ENCODE measurements at regions not wholly inside any gene's neighbourhood (a gene's known extent, or its start where the extent isn't known, plus 50 kb on each side); places are given as distances from the start of the nearest gene placed in this dataset.

DNA sequence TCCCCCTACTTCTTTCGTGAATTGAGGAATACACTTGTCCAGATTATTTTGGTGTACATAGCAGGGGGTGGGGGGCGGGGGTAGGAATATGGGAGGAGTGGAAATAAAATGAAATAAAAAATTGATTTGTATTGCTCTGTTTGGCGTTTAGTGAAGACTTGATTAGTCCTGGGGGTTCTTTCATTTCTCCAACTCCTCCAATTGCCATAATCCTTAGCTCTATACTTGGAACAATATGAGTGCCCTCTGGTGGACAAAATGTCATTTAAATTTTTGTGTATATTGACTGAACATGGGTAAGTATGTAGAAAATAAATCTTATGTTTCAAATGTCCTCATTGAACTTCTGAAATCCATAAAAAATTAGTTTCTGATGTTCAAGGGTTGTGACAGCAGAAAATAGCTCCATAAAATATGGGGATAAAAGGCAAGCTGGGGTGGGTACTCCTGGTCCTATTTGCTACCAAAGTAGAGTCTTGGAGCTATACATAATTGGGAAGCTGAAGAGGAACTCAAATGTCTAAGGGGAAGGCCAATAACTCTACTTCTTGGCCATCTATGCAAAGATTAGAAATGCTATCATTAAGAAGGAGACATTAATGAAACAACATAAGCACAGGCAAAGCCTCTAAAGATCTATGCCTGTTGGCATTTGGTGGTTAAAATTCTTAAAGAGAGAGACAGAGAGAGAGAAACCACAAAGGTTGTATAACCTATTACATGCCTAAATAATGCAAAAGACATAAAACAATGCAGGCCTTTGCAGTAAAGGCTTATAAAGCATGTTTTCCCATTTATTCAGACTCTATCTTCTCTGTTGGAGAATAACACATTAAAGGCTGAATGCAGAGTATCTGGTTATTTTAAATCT, 421.6 kb downstream of the METTL15 start:
- DNase-seq (ENCODE audit: extremely low read depth in 1 of 11, low read depth in 9 of 11, low spot score in 4 of 11): peak in 5 of 11 donors; percentile 10 to 49 (median 24)

- DNase-seq (ENCODE audit: extremely low read depth in 1 of 11, low read depth in 9 of 11, low spot score in 4 of 11): no peak
Measured at GRCh38 chr11:28529046-28529445, 420.9 kb downstream of the METTL15 start.

- no peak for DNase-seq (ENCODE audit: extremely low read depth in 1 of 11, low read depth in 9 of 11, low spot score in 4 of 11)
Measured at GRCh38 chr11:28528217-28528616, 420.0 kb downstream of the METTL15 start.

DNA sequence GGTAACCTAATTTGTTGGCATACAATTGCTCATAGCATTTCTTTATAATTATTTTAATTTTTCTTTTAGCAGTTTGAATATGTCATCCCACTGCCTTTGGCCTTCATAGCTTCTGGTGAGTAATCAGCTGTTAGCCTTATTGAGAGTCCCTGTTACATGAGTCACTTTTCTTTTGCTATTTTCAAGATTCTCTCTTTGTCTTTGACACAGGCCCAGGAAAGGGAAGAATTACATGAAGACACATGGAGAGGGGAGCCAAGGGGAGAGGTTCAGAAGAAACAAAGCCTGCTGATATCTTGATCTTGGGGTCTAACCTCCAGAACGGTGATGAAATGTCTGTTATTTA, 418.2 kb downstream of the METTL15 start:
- DNase-seq (ENCODE audit: extremely low read depth in 1 of 11, low read depth in 9 of 11, low spot score in 4 of 11): no peak

GRCh38 chr11:28525636-28526405, 417.6 kb downstream of the METTL15 start:
- no peak for DNase-seq (ENCODE audit: extremely low read depth in 1 of 11, low read depth in 9 of 11, low spot score in 4 of 11)

GRCh38 chr11:28524098-28524497, 415.9 kb downstream of the METTL15 start:
- DNase-seq (ENCODE audit: extremely low read depth in 1 of 11, low read depth in 9 of 11, low spot score in 4 of 11): no peak

DNA sequence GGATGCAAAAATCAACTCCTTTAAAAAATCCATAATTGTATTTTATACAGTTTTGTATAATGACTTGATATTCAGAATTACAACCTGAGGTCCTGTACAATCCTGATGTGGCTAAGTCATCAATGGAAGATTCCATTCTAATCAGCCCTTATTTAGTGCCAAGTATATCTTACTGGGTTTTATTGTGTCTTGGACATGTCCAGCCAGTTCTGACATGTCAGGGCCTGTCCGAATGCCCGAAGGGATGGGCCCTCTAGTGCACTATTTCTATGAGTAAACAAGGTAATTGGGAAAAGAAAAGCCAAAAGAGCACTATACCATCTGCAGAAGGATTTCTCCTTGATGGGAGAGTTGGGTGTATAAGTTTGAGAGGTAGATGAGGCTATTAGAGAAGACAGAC, 412.9 kb downstream of the METTL15 start:
- no peak for DNase-seq (ENCODE audit: extremely low read depth in 1 of 11, low read depth in 9 of 11, low spot score in 4 of 11)

DNA sequence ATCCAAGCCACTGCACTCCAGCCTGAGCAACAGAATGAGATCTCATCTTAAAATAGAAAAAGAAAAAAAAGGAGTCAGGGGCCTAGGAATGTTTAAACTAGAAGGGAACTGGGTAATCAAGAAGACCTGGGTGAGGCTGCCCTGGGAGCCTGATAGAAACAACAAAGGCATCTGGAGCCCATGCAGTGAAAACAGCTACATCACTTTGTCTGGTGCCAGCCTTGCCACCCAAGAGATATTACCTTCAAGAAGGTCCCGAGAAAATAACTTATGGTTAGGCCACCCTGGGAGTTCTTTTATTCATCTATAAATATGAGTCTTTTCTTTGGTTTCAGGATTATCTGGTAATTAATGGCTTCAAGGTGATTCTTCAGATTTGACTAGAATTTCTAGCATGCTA, 412.1 kb downstream of the METTL15 start:
- no peak for DNase-seq (ENCODE audit: extremely low read depth in 1 of 11, low read depth in 9 of 11, low spot score in 4 of 11)

- no peak for DNase-seq (ENCODE audit: extremely low read depth in 1 of 11, low read depth in 9 of 11, low spot score in 4 of 11)
Measured at GRCh38 chr11:28518825-28519224, 410.6 kb downstream of the METTL15 start.

GRCh38 chr11:28517621-28518020, 409.4 kb downstream of the METTL15 start:
- DNase-seq (ENCODE audit: extremely low read depth in 1 of 11, low read depth in 9 of 11, low spot score in 4 of 11): no peak

DNA sequence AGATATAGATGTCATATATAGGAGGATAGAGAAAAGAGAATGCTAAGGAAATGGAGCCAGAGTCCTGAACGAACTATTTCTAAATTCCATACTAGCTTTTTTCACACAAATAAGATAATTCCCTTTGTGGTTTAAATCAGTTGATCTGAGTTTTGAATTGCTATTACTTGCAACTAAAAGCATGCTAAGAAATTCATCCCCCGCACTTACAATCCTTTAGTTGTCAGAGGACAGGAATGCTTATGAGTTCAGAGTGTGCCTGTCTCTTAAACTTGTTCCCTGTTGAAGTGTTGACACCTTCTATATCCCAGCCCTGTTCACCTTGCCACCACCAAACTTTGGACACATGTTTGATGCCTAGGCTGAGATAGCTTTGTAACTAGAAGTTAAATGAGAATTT, 406.2 kb downstream of the METTL15 start:
- DNase-seq (ENCODE audit: extremely low read depth in 1 of 11, low read depth in 9 of 11, low spot score in 4 of 11): no peak

- no peak for DNase-seq (ENCODE audit: extremely low read depth in 1 of 11, low read depth in 9 of 11, low spot score in 4 of 11)
Measured at GRCh38 chr11:28512143-28512756, 404.1 kb downstream of the METTL15 start.

DNA sequence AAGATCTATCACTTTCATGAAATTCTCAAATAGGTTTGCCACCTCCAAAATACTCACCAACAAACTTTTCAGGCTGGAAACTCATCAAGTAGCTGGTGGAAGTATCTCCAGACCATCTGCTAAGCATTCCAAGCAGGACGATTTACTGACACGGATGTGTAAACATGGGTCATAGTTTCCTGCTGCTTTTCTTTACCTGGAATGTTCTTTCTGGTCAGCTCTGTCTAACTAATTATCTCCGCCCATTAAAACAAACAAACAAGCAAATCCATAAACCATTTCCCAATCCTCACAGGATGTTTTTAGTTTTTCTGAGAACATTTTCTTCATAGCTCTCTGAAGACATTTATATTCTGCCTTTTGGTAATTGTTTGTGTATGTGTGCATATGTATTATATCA, 397.0 kb downstream of the METTL15 start:
- no peak for DNase-seq (ENCODE audit: extremely low read depth in 1 of 11, low read depth in 9 of 11, low spot score in 4 of 11)

- DNase-seq (ENCODE audit: extremely low read depth in 1 of 11, low read depth in 9 of 11, low spot score in 4 of 11): no peak
Measured at GRCh38 chr11:28504555-28505110, 396.4 kb downstream of the METTL15 start.

DNA sequence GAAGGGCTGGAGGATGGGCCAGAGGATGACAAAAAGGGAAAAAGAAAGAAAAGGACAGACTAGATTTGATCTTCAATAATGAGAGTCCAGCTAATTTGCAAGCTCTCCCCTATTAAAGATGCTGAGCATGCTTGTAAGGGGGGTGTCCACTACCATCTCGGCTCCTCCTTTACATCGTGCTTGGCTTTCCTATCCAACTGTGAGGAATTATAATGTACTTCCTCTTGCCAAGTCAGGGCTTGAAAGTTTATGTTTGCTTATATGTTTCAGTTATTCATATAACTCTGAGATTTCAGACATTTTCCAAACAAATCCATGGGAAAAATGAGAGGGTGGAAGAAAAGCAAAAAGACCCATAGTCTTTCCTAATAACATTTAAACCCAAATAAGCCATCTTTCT, 387.1 kb downstream of the METTL15 start:
- no peak for DNase-seq (ENCODE audit: extremely low read depth in 1 of 11, low read depth in 9 of 11, low spot score in 4 of 11)

DNA sequence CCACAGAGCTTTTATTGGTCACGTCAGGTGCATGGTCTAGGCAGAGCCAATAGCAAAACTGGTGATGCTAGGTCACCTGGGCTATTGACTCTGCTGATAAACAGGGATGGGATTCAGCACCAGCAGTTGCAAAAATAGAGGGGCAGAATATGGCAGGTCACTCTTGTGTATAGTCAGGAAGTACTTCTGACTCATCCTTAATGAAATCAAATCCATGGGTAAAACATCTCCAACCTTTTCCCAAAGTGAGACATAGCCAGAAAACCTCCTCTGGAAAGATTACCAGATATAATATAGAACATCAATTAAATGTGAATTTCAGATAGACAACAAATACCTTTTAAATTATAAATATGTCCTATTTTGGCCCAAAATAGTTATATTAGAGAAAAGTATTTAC, 383.2 kb downstream of the METTL15 start:
- no peak for DNase-seq (ENCODE audit: extremely low read depth in 1 of 11, low read depth in 9 of 11, low spot score in 4 of 11)

DNA sequence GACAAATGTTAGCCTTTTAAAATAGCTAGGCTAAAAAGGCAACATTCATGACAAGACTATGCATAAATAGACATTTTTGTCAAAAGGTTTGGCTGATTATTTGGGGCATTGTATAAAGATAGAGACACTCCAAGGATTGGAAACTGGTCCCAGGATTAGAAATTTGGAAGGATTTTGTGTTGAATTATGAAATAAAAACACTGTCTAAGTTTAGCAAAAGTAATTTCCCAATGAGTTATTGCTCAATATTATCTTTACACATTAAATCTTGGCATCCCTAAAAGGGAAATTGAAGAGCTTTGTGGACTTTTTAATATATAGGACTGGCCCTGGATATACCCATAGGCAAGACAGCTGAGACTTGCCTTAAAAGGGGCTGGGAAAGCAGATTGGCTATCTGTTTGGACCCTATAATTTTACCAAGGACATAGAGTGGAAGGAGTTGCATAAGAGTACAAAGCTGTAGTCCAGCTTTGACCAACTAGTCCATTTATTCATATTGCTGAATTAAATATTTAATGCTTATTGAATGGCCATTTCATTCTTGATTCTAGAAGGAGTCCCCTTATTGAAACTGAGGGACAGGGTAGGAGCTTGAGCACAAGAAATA, 382.7 kb downstream of the METTL15 start:
- DNase-seq (ENCODE audit: extremely low read depth in 1 of 11, low read depth in 9 of 11, low spot score in 4 of 11): no peak

DNA sequence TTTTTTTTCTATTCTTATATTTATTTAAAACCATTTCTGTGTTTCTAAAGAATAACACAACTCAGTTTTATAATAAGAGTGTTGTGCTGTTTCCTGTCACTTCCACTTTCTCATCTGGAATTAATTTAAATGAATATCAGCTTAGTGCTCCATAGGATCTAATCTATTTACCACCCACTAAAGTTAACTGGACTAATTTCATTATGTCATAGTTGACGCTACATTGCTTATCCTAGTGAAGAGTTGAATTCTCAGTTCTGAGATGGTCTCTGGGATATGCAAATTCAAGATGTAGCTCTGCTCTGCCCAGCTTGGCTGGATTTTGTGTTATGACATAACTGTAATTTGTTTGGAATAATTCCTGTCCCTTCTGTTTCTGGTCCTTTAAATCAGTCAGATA, 380.1 kb downstream of the METTL15 start:
- DNase-seq (ENCODE audit: extremely low read depth in 1 of 11, low read depth in 9 of 11, low spot score in 4 of 11): no peak

- DNase-seq (ENCODE audit: extremely low read depth in 1 of 11, low read depth in 9 of 11, low spot score in 4 of 11): no peak
Measured at GRCh38 chr11:28483072-28483867, 375.1 kb downstream of the METTL15 start.
